GM12874 (cell line): ENCODE measurements at regions not wholly inside any gene's neighbourhood (a gene's known extent, or its start where the extent isn't known, plus 50 kb on each side); places are given as distances from the start of the nearest gene placed in this dataset.

Source experiments
- TF ChIP-seq, protein P1 (sequence below): IDR thresholded peaks from 2 replicates; pipeline ENCODE4 v1.5.1; 2011; ENCODE audit warnings: low read depth, mild to moderate bottlenecking, control low read depth, low read length, moderate library complexity; ENCODE audit not compliant: insufficient read depth

DNA sequence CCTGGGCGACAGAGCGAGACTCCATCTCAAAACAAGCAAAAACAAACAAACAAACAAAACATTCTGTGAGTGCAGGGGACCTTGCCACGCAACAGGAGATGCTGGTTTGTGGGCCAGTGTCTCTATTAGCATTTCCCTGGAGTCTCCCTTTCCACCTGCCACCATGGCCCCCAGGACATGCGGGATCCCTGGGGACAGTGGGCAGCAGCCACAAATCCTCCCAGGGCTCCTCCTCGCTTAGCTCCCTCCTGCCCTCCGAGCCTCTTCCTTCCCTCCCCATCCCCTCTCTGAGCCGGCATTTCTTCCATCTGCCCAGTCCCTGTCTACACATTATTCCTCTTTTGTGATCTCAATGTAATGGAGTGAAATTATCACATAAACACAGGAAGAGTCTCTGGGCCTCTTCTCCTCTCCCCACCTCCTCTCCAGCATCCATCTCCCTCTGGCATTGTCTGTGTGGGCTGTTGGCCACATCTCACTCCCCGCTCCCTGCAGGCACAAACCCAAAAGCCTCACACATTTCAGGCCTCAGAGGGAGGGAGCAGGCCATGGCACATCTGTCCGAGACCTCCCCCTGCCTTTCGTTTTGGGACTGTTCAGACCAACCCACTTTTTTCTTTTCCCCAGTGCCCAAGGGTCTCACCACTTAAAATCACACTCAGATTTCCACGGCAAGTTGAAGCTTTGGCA lies 144.3 kb downstream of the MIS18A start:
- TF ChIP-seq, protein P1, sequence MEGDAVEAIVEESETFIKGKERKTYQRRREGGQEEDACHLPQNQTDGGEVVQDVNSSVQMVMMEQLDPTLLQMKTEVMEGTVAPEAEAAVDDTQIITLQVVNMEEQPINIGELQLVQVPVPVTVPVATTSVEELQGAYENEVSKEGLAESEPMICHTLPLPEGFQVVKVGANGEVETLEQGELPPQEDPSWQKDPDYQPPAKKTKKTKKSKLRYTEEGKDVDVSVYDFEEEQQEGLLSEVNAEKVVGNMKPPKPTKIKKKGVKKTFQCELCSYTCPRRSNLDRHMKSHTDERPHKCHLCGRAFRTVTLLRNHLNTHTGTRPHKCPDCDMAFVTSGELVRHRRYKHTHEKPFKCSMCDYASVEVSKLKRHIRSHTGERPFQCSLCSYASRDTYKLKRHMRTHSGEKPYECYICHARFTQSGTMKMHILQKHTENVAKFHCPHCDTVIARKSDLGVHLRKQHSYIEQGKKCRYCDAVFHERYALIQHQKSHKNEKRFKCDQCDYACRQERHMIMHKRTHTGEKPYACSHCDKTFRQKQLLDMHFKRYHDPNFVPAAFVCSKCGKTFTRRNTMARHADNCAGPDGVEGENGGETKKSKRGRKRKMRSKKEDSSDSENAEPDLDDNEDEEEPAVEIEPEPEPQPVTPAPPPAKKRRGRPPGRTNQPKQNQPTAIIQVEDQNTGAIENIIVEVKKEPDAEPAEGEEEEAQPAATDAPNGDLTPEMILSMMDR: no peak

DNA sequence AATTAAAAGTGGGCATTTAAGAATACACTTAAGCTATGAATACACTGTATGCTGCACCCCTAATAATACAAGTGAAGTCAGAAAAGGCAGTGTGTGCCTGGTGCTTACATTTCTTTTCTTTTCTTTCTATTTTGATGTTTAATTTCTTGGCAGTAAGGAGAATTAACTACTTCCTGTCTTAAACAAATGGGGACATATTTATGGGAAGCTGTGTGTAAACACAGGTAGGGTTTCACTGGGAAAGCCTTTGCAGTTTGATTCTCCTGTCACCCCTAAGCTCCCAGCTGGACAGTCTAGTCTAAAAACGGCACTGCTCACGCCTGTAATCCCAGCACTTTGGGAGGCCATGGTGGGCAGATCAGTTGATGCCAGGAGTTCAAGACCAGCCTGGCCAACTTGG lies 146.0 kb downstream of the MIS18A start:
- TF ChIP-seq, protein P1: no peak

DNA sequence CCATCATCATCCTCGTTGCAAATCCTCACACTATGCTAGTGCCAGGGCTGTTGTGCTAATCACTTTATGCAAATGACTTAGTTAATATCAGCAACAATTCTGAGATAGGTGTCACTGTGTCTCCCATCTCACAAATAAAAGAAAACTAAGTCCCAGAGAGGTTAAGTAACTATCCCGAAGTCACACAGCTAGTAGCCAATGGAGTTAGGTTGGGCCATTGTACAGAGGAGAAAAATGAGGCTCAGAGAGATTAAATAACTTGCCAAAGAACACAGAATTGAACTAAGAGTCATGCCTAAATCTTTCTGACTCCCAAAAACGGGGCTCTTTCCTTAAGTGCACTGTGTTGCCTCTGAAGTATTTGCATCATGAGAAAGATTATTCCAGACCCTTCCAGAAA lies 146.4 kb downstream of the MIS18A start:
- TF ChIP-seq, protein P1: no peak

GRCh38 chr21:32131960-32132359 lies 146.9 kb downstream of the MIS18A start:
- TF ChIP-seq, protein P1: no peak

- TF ChIP-seq, protein P1: no peak
Observed at GRCh38 chr21:32131164-32131563, 147.7 kb downstream of the MIS18A start.

DNA sequence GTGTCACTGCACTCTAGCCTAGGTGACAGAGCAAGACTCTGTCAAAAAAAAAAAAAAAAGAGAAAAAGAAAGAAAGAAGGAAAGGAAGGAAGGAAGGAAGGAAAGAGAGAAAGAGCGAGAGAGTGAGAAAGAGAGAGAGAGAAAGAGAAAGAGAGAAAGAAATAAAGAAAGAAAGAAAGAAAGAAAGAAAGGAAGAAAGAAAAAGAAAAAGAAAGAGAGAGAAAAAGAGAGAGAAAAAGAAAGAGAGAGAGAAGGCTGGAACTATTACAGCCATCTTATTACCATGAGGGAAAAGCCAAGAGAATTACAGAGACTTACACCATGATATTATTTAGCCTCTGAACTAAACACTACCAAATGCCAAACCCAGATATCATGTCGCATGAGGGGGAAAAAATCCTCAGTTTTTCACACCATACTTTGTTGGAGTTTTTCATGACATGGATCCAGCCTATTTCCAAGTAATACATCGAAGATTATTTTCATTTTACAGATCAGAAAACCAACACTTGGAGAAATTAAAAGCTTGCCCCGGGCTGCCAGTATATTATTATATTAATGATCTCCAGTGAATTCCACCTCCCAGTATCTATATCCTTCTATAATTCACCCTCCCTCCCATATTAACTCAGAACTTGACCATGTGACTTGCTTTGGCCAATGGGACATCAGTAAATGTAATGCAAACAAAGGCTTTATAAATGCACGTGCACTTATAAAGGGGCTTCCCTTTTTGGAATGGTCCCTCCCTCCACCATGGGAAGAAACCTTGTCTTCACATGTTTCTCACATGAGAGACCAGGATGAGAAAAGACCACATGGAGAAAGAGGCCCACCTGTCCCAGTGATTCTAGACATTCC lies 148.6 kb downstream of the MIS18A start:
- TF ChIP-seq, protein P1: no peak

DNA sequence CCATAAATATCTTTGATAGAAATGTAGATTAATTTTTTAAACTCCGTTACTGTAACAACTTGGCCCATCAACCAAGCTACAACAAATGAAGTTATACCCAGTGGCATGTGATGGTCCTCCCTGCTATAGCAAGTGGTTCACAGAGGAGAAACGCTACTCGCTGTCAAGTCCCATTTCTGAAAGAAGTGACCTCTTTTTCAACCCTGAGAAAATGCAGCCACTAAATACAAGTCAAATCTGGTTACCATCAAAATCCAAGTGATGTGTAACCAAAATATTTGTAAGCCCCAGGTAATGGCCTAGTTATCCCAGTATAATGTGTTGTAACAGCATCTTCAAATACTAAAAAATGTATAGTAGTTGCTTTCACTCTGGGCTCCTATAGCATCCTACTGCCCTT lies 151.8 kb downstream of the MIS18A start:
- TF ChIP-seq, protein P1: no peak
